Stimulated activated CD8-positive, alpha-beta memory T cell treated with anti-CD3 and anti-CD28 coated beads, Interleukin-15, amount 100 ng/mL, for 24 hours (primary cell): ENCODE measurements at regions not wholly inside any gene's neighbourhood (a gene's known extent, or its start where the extent isn't known, plus 50 kb on each side); places are given as distances from the start of the nearest gene placed in this dataset.

Experiments used
- DNase-seq: peaks from one replicate; pipeline ENCODE4 v3.0.0-alpha.2; 2020; ENCODE audit warnings: low read depth

DNA sequence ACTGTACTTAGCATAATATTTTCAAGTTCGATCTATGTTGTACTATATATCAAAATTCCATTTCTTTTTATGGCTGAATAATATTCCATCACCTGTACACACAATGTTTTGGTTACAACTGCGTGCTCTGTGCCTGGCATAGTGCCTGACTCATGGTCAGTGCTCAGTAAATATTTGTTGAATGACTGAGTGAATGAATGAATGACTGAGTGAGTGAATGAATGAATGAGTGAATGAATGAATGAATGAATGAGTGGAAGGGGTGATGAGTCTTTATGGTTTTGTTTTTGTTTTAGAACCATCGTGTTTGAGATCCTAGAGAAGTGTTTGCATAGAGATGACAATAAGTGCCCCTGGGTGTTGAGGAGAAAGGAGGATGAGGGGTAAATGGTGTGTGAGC lies 155.3 kb downstream of the MRM1 start:
- no peak for DNase-seq

DNA sequence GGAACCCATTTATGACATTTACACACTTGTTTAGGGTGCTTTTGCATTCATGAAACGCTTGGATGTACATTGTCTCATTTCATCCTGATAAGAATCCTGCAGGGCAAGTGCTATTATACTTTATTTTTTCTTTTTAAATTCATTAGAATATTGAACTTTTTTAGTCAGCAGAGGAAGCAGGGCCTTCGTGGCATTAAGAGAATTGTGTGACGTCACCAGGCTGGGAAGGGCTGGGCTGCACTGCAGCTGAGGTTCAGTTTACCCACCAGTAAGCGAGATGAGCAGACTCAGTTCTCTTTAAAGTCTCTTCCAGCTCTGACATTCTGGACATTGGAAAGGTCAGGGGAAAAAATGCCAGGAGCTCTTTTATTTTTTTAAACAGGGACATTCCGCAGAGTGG lies 159.0 kb downstream of the MRM1 start:
- no peak for DNase-seq

DNA sequence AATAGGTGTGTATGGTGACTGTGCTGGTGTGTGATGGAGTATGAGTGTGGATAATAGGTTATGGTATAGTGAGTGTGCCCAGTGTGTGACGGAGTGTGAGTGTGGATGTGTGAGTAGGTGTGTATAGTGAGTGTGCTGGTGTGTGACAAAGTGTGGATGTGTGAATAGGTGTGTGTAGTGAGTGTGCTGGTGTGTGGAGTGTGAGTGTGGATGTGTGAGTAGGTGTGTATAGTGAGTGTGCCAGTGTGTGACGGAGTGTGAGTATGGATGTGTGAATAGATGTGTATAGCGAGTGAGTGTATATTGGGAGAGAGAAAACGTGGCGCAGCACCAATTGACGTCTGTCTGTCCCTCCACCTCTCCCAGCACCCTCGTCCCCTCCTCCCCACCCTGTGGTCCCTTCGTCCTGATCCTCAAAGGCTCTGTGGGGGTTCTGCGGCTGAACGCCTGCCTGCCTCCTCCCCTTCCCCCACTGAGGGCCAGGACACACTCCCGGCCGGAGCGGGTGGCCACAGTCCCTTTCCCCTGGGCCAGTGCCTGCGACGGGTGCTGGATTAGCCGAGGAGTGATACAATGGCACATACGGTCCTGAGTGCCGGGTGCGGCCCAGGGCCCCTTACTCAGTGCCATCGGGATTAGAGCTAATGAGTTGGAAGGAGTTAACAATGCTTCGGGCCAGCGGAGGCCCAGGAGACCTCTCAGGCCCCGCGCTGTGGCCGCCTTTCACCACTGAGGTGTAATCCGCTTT lies 160.0 kb downstream of the MRM1 start:
- DNase-seq, result no peak

DNA sequence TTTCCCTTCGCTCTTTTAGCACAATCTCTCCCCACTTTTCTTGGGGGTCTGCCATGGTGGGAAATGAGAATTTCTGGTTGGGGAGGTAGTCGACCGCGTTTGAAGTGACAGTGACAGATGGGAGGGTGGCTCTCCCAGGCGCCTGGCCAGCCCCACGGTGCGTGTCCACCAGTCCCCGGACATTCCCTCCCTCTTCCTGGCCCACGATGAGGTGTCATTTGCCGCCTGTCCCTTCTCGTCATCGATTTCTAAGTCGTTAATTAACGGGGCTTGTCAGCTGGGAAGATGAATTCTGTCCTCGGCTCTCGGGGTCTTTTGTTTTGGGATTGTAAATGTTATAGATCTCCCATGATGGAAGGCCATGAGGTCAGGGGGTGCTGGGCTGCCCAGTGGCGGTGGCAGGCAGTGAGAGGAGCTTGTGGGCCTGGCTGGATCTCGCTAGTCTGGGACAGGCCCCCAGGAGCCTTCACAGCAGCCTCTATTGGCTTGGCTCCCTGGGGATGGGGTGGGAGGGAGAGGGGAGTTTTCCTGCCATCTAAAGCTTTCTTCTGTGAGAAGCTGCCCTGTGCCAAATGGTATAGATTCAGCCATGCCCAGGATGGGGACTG lies 164.2 kb downstream of the MRM1 start:
- DNase-seq, result no peak

DNA sequence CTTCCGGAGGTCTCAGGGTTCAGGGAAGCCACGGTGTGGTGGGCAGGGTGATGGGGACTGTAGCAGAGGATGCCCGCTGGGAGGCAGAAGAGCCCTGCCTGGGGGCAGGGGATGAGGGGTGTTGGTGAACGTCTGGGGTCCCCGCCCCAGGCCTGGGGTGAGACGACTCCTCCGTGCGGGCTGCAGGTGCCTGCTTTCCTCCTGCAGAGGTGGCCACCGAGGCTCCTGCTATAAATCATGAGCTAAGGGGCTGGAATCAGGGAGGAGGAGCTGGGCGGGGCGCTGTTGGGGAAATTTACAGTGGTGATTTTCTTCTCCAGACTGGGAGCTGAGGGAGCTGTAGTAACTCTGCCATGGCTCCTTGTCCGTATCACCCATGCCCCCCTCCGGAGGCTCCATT lies 167.0 kb downstream of the MRM1 start:
- DNase-seq, result no peak

DNA sequence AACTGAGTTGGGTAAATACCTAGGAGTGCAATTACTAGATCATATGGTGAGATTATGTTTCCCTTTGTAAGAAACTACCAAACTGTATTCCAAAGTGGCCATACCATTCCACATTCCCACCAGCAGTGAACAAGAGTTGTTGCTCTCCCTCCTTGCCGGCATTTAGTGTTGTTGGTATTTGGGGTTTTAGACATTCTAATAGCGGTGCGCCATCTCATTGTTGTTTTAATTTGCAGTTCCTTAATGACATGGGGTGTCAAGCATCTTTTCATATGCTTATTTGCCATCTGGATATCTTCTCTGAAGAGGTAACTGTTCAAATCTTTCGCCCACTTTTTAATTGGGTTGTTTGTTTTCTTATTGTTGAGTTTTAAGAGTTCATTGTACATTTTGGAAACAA lies 164.2 kb upstream of the LHX1 start:
- no peak for DNase-seq

DNA sequence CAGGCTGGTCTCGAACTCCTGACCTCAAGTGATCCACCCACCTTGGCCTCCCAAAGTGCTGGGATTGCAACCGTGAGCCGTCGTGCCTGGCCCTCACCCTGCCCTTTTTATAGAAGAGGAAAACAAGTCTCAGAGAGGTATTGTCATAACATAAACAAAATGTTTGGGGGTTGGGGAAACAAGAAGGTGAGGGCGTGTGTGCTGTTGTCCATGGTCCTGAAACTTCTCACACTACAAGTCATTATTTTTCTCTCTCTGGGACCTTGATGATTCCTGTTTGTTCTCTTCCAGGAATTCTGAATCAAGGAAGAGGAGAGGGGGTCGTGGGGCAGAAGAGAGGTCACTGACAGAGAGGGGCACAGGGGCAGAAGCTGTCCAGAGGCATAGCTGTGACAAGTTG lies 160.2 kb upstream of the LHX1 start:
- DNase-seq, result no peak

DNA sequence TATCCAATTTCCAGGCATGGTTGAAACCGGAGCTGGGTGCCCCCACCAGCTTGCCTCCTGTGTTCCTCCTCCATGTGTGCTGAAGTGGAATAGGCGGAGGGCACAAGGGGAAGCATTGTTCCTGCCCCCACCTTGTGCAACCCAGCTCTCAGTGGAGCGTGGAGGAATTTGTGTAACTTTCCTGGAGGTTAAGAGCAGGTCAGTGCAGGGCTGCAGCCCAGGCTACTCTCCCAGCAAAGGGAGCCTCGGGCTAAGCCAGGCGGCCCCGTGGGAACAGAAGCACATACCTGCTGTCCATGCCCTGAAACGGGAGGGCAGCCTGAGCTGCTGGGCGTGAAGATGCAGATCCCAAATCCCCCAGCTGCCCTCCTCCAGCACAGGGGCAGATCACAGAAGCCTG lies 158.8 kb upstream of the LHX1 start:
- DNase-seq, result no peak

DNA sequence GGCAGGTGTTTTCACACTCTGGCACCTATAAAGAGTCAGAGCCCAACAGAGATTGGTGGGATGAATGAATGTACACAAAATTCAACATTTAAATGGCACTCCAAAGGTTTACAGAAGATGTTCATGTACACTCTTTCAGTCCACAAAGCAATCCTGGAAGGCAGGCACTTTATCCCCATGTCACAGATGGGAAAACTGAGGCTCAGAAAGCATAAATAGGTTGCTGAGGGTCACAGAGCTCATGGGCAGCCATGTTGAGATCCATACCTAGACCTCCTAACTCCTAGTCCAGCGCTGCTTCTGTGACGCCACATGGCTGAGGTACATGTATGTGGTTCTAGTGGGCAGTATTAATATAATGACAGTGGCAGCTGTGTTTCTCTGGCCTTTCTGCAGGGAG lies 157.7 kb upstream of the LHX1 start:
- no peak for DNase-seq

DNA sequence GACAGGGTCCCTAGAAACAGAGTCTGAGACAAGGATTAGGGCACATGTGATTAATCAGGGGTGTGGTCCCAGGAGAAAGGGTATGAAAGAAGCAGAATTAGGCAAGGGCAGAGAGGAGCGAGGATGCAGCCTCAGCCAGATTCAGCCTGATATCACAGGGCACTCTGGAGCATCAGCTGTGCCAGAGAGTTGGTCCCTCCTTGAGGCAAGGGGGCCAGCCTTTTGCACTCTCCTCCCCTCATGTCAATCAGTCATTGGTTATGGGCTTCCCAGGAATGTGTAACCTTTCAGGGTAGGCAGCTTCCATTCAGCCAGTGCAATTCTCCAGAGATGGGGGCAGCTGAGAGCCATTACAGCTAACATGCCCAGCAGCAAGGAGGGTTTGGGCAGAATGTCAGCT lies 152.6 kb upstream of the LHX1 start:
- DNase-seq, result no peak

DNA sequence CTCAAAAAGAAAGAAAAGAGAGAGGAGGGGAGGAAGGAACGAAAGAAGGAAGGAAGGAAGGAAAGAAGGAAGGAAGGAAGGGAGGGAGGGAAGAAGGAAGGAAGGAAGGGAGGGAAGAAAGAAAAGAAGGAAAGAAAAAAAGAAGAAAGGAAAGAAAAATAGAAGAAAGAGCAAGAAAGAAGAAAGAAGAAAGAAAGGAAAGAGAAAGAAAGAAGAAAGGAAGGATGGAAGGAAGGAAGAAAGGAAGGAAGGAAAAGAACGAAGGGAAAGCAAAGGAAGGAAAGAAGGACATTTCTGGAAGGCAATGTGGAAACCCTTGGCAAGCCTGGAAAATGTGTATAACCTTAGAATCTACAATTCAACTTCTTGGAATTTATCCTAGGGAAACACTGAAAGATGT lies 150.4 kb upstream of the LHX1 start:
- no peak for DNase-seq

DNA sequence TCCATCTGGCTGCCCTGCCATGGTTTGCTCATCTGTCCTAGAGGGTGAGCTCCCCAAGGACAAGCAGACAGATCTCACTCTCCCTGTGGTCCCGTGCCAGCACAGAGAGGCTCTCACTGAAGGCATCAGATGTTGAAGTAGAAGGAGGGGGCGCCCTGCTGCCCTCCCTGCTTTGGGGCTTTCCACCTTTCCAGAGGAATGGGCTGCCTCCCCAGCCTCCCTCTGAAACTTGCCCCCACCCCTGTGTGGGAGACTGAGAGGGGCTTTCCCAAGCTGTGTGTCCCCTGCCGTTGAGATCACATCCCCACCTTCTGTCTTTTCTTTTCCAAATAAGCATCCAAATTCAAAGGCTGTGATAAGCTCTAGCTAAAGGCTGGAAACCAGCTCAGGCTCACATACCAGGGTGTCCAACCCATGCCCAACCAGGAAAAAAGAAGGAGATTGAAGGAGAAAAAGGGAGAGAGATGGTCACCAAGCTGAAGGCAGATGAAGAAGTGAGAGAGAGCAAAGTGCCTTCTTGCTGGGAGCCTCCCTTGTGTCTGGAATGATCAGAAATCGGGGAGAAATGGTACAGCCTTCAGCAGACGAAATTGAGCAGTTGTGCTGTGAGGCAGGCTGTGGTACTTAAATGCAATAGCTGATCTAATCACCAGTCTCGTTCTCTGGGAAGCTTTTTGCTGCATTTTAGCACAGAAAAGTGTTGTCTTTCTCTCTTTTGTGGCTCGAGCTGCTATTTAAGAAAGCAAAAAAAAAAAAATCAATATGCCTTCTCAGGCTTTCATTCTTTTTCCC lies 145.9 kb upstream of the LHX1 start:
- no peak for DNase-seq

DNA sequence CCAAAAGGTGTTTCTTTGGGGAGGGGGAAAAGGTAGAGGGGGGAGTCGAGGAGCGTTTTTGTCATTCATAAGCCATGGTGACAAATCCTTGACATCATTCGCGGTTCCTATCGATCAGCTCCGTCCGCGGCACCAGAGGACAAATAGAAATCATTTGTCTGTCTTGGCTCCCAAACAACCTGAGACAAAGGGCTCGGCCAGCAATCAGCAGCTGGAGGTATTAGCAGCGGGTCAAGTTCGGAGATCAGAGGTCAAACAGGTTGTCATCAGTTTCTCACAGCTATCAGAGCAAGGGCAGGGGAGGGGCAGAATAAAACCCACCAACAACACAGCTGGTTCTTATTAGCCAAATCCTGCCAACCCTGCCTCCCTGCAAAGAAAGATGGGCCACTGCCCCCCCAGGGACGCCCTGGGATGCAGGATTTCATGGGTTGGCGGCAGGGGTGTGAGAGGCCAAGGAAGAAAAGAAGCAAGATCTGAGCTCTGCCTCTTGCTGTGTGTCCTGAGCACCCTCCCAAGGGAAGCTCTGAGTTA lies 145.3 kb upstream of the LHX1 start:
- no peak for DNase-seq

DNA sequence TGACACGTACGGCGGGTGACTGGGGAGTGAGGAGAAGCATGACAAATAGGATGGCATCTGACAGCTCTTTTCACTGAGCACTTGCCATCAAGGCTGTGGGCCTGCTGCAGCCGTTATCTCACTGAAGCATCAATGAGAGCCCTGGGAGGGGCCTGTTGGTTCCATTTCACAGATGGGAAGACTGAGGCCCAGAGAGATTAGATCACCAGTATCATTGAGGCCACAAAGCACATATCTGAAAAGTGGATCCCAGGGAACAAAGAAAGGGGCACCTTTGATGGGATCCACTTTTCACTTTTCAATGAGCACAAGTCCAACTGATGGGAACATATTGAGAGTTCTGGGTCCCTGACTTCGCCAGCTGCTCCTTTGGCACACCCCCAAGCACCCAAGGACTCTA lies 144.4 kb upstream of the LHX1 start:
- no peak for DNase-seq

DNA sequence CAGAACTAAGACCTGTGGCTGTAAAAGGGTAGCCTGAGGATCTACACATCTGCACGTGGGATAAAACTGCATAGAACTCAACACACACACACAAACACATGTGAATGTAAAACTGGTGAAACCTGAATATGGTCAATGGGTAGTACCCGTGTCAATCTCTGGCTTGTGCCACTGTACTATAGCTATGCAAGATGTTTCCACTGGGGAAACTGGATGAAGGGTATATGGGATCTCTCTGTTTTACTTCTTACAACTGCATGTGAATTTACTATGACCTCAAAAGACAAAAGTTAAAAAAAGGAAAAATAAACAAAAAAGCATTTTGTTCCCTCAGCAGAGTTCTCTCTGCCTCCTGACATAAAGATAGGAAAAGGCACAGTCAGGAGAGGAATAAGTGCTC lies 143.3 kb upstream of the LHX1 start:
- no peak for DNase-seq

DNA sequence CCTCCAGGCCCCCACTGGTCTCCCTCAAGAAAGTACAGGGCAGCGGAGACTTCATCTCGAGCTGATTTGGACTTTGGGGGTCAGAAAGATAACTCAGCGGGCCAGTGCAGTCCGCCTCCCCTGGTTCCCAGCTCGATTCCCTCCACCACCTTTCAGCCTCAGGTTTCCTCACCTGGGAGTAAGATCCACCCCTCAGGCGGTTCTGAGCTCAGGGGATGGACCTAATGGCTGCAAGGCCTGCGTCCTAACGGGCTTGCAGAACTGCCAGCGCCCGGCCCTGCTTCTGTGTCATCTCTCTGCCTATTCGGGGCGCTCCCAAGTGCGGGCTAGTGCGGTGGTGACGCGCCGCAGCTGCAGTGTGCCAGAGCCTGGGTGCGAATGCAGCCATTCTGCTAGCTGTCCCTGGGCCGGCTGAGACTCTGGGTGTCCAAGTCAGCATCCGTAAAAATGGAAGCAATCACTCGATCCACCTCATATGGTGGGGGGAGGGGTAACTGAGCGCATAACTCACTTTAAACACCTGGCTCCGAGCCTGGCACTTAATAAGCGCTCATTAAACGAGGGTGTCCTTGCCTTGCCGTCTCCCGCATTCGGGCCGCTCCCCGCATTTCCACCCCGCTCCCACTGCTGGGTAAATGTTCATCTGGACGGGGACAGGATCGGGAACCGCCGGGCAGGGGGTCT lies 129.6 kb upstream of the LHX1 start:
- no peak for DNase-seq

DNA sequence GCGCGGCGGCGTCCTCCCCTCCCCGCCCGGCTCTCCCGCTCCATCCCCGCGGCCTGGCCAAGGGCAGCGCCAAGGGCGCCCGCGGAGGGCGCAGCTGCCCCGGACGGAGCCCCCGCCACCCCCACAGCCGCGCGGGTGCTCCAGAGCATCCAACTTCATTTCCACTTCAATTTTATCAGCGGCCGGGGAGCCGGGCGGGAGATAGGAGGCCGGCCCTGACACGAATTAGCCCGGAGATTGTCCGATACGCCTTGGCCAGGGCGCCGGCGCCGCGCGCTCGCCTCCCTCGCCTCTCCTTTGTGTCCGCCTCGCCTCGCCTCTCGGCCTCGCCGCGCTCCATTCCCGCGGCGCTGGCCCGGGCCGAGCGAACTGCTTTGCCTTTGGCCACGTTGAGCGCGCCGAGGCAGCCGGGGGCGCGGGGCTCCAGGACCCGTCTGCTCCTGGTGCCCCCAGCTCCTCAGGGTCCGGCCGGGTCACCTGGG lies 129.1 kb upstream of the LHX1 start:
- DNase-seq, result no peak

DNA sequence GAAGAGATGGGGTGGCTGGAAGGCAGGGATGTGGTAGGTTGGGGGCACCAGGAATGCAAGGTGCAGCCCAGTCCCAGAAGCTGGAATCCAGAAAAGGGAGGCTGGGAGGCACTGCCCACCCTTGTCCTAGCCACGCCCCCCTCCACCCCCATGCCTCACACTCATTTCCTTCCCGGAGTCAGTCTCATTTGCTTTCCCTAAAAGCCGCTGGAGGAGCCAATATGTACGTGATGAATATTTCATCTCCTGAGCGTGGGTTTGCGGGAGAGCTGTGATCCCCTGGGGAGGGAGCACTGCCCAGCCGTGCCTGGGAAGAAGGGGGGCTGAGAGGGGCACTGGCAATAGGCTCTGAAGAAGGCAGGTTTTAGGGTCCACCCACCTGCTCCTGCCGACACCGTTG lies 124.5 kb upstream of the LHX1 start:
- DNase-seq, result no peak

DNA sequence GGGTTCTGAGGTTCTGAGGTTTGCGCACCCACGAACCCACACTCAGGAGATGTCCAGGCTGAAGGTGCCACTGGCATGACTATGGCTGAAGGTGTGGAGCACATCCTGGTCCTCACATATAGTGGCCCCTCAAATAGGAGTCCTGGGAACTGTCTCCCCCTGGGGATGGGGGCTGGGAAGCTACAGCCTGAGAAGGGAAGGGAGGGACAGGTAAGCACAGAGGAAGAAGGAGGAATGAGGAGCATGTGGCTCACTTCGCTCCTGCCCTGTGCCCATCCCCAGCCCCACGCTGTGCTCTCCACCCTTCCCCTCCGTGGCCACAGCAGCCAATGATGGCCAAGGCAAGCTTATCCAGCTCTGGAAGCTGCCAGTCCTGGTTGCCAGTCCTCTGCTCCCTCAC lies 123.9 kb upstream of the LHX1 start:
- no peak for DNase-seq

DNA sequence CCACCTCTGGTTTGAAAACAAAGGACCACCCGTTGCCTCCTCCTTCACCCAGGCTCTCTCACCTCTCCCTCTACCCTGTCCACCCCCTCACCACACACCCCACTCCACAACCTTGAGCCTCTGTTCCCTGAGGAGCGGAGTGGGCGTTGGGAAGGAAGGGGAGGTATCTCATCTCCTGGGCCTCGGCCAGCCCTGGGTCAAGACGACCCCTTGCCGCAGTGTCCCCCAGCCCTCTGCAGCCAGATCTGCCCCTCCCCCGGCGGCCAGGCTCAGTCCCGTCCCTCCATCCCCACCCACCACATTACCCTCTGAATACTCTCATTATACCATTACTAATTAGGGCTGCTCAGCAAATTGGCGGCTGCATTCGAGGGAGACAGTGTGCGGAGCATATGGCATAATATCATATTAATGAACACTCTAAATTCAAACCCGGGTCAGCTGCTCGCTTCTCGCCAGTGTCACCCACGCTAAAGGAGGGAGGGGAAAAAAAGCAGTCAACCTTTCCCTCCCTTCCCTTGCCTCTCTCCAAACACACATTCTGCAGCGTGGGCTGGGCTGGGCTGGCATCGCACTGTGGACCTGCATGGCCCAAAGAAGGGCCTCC lies 123.2 kb upstream of the LHX1 start:
- DNase-seq, result no peak

DNA sequence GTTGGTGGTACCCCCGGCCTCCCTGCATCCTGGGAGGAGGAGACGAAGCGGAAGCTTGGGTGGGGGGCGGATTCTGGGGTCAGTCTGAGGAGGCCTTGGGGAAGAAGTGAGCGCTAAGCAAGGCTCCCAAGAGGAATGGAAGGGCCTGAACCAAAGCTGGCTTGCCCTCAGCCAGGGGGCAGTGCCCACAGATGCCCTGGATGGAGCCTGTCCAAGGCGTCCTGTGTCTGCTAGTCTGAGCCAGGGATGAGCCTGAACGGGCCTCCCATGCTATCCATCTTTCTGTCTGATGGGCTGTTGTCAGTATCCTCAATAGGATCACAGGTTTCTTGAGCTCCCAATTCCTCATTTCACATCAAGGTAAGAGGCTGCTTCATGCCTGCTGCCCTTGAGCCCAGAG lies 122.3 kb upstream of the LHX1 start:
- DNase-seq, result no peak
